ENCODE measurements at regions not wholly inside any gene's neighbourhood (a gene's known extent, or its start where the extent isn't known, plus 50 kb on each side); places are given as distances from the start of the nearest gene placed in this dataset.
"Not testable (repeated sequence)": the region's sequence is repeated elsewhere in the genome, so short reads cannot be mapped to it uniquely, and the experiment has no call there.

DNA sequence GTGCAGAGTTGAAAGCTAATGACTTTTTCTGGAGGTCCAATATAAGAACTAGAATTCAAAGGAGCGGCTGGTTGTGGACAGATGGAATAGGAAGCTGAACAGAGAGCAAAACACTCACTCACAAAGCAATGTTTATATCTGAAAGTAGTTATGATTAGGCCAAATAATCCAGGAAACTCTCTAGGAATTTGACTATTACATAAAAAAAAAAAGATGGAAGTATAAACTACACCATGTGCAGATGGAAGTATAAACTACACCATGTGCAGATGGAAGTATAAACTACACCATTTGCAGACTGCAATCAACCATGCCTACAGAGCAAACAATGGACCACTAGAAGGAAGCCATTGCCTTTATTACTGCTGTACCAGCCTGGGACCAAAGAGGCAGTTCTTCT, 771.1 kb downstream of the BRINP3 start:
- no peaks in the 10 kb centered on the region for H3K27me3 ChIP-seq
- no peak for DNase-seq
- ATAC-seq, result no peak
- no peak for TF ChIP-seq POLR2A (IDR thresholded peaks at IDR 0.05)
- no peak for TF ChIP-seq CTCF (IDR thresholded peaks at IDR 0.05)
- no peaks in the 10 kb centered on the region for H3K4me1 ChIP-seq
- H3K27ac ChIP-seq, result no peak overlapping the region
- intact Hi-C loops (cut with DNase I), result no loop called here
- 54% methylated on average over 1 of the region's 1 CpG for WGBS (ENCODE audit: insufficient coverage, low coverage, low lambda C conversion rate, missing lambda C conversion rate)
- H3K4me3 ChIP-seq, result no peak overlapping the region
- H3K9me3 ChIP-seq, result no peaks in the 10 kb centered on the region
- H3K36me3 ChIP-seq, result no peaks in the 10 kb centered on the region

- no peak overlapping the region for H3K4me3 ChIP-seq
- H3K9me3 ChIP-seq, result no peaks in the 10 kb centered on the region
- H3K4me1 ChIP-seq, result no peaks in the 10 kb centered on the region
- no peak overlapping the region for H3K27ac ChIP-seq
- no peak for ATAC-seq
- no peaks in the 10 kb centered on the region for H3K27me3 ChIP-seq
- no peak for DNase-seq
- no peaks in the 10 kb centered on the region for H3K36me3 ChIP-seq
- TF ChIP-seq CTCF (IDR thresholded peaks at IDR 0.05) (no peak), POLR2A (IDR thresholded peaks at IDR 0.05) (no peak)
- 88% methylated on average over 3 of the region's 3 CpGs for WGBS (ENCODE audit: insufficient coverage, low coverage, low lambda C conversion rate, missing lambda C conversion rate)
- intact Hi-C loops (cut with DNase I), result no loop called here
Measured at GRCh38 chr1:189708674-189709073, 769.0 kb downstream of the BRINP3 start.

DNA sequence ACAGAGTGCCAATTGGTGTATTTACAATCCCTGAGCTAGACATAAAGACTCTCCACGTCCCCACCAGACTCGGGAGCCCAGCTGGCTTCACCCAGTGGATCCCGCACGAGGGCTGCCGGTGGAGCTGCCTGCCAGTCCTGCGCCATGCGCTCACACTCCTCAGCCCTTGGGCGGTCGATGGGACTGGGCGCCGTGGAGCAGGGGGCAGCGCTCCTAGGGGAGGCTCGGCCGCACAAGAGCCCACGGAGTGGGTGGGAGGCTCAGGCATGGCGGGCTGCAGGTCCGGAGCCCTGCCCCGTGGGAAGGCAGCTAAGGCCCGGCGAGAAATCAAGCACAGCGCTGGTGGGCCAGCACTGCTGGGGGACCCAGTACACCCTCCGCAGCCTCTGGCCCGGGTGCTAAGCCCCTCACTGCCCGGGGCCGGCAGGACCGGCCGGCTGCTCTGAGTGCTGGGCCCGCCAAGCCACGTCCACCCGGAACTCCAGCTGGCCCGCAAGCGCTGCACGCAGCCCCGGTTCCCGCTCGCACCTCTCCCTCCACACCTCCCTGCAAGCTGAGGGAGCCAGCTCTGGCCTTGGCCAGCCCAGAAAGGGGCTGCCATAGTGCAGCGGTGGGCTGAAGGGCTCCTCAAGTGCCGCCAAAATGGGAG, 759.4 kb downstream of the BRINP3 start:
- WGBS (ENCODE audit: insufficient coverage, low coverage, low lambda C conversion rate, missing lambda C conversion rate), result no CpG with 5 or more reads among the region's 38 CpGs
- H3K27me3 ChIP-seq; H3K4me1 ChIP-seq; H3K9me3 ChIP-seq; ATAC-seq; H3K27ac ChIP-seq; DNase-seq; H3K36me3 ChIP-seq; H3K4me3 ChIP-seq; intact Hi-C loops (cut with DNase I): not testable (repeated sequence)

DNA sequence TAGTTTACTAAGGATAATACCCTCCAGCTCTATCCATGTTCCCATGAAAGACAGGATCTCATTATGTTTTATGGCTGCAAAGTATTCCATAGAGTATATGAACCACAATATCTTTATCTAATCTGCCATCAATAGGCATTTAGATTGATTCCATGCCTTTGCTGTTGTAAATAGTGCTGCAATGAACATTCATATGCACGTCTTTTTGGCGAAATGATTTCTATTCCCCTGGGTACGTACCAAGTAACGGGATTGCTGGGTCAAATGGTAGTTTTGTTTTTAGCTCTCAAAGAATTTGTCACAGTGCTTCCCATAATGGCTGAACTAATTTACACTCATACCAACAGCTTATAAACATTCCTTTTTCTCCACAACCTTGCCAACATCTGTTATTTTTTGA, 750.9 kb downstream of the BRINP3 start:
- H3K4me1 ChIP-seq, result no peaks in the 10 kb centered on the region
- no peaks in the 10 kb centered on the region for H3K36me3 ChIP-seq
- WGBS (ENCODE audit: insufficient coverage, low coverage, low lambda C conversion rate, missing lambda C conversion rate), result 69% methylated on average over 4 of the region's 4 CpGs
- no peaks in the 10 kb centered on the region for H3K27me3 ChIP-seq
- intact Hi-C loops (cut with DNase I), result no loop called here
- DNase-seq (no peak), ATAC-seq (no peak)
- no peak for TF ChIP-seq CTCF (IDR thresholded peaks at IDR 0.05)
- TF ChIP-seq POLR2A (IDR thresholded peaks at IDR 0.05), result no peak
- H3K9me3 ChIP-seq, result no peaks in the 10 kb centered on the region
- H3K4me3 ChIP-seq, result no peak overlapping the region
- no peak overlapping the region for H3K27ac ChIP-seq

DNA sequence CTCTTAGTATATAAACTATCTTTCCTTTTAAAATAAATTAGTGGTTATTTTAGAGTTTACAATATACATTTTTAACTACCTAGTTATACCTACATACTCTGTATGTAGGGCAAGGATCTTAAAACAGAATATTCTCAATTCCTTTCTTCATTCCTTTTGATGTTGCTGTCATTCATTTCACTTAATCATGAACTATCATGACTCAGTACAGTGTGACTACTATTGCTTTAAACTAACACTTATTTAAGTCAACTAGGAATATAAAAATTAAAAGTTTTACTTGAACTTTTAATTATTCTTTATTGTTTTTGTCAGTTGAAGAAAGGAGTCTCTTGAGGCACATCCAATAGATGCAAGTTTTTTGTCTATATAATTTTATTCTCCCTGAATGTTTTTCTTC, 726.4 kb downstream of the BRINP3 start:
- no peak for DNase-seq
- H3K27me3 ChIP-seq, result no peaks in the 10 kb centered on the region
- no peak for TF ChIP-seq POLR2A (IDR thresholded peaks at IDR 0.05)
- intact Hi-C loops (cut with DNase I), result no loop called here
- H3K36me3 ChIP-seq, result no peaks in the 10 kb centered on the region
- peaks cover 0 to 3% (median 0%) of the 10 kb centered on the region in 4 donors for H3K9me3 ChIP-seq
- no peak overlapping the region for H3K27ac ChIP-seq
- H3K4me1 ChIP-seq, result no peaks in the 10 kb centered on the region
- H3K4me3 ChIP-seq, result no peak overlapping the region
- ATAC-seq, result no peak

Measured in right lobe of liver (tissue), 6 donors.